Ishikawa (cell line): ENCODE measurements at regions not wholly inside any gene's neighbourhood (a gene's known extent, or its start where the extent isn't known, plus 50 kb on each side); places are given as distances from the start of the nearest gene placed in this dataset.

Source experiments
- CEBPB ChIP-seq: IDR thresholded peaks from 2 replicates; pipeline ENCODE4 v1.6.1; 2012
- CREB1 ChIP-seq: IDR thresholded peaks from 2 replicates; pipeline ENCODE4 v1.6.1; 2012; ENCODE audit warnings: low read depth
- EGR1 ChIP-seq: IDR thresholded peaks from 2 replicates; pipeline ENCODE4 v1.6.1; 2012
- EP300 ChIP-seq: IDR thresholded peaks from 2 replicates; pipeline ENCODE4 v1.6.1; 2012; ENCODE audit warnings: borderline replicate concordance
- FOXM1 ChIP-seq: IDR thresholded peaks from 2 replicates; pipeline ENCODE4 v1.6.1; 2012; ENCODE audit warnings: low read depth, borderline replicate concordance
- MAX ChIP-seq: IDR thresholded peaks from 2 replicates; pipeline ENCODE4 v1.6.1; 2012
- NFIC ChIP-seq: IDR thresholded peaks from 2 replicates; pipeline ENCODE4 v1.6.1; 2012
- RAD21 ChIP-seq: IDR thresholded peaks from 2 replicates; pipeline ENCODE4 v1.6.1; 2012; ENCODE audit warnings: low read depth
- REST ChIP-seq: IDR thresholded peaks from 2 replicates; pipeline ENCODE4 v1.6.1; 2012; ENCODE audit warnings: low read depth, mild to moderate bottlenecking
- TAF1 ChIP-seq: IDR thresholded peaks from 2 replicates; pipeline ENCODE4 v1.6.1; 2012; ENCODE audit warnings: low read depth, mild to moderate bottlenecking
- TCF12 ChIP-seq: IDR thresholded peaks from 2 replicates; pipeline ENCODE4 v1.6.1; 2012; ENCODE audit warnings: low read depth
- TEAD4 ChIP-seq: IDR thresholded peaks from 2 replicates; pipeline ENCODE4 v1.6.1; 2012
- USF1 ChIP-seq: IDR thresholded peaks from 2 replicates; pipeline ENCODE4 v1.6.1; 2012
- YY1 ChIP-seq: IDR thresholded peaks from 2 replicates; pipeline ENCODE4 v1.6.1; 2012; ENCODE audit warnings: low read depth
- ZBTB7A ChIP-seq: IDR thresholded peaks from 2 replicates; pipeline ENCODE4 v1.6.1; 2012; ENCODE audit warnings: low read depth

GRCh38 chr12:88367231-88367630 lies 213.0 kb downstream of the KITLG start:
- no peak for TF ChIP-seq CEBPB
- no peak for TF ChIP-seq YY1
- no peak for TF ChIP-seq RAD21
- no peak for TF ChIP-seq FOXM1
- TF ChIP-seq USF1: no peak
- TF ChIP-seq TAF1: no peak
- TF ChIP-seq TEAD4: no peak
- no peak for TF ChIP-seq TCF12
- TF ChIP-seq NFIC: no peak
- no peak for TF ChIP-seq EP300
- no peak for TF ChIP-seq MAX
- TF ChIP-seq CREB1: no peak
- TF ChIP-seq REST: no peak

- TF ChIP-seq YY1: no peak
- no peak for TF ChIP-seq TEAD4
- no peak for TF ChIP-seq TCF12
- TF ChIP-seq REST: no peak
- no peak for TF ChIP-seq MAX
- no peak for TF ChIP-seq EGR1
- no peak for TF ChIP-seq CREB1
- no peak for TF ChIP-seq CEBPB
- TF ChIP-seq USF1: no peak
- TF ChIP-seq FOXM1: no peak
- TF ChIP-seq TAF1: no peak
- no peak for TF ChIP-seq NFIC
- no peak for TF ChIP-seq RAD21
- no peak for TF ChIP-seq EP300
- no peak for TF ChIP-seq ZBTB7A
These were observed 208.7 kb downstream of the KITLG start for GRCh38 chr12:88371416-88372183.

GRCh38 chr12:88375306-88376305 lies 204.7 kb downstream of the KITLG start:
- TF ChIP-seq FOXM1 (no peak), CREB1 (no peak)

- no peak for TF ChIP-seq EP300
- TF ChIP-seq RAD21: no peak
- no peak for TF ChIP-seq USF1
- TF ChIP-seq CEBPB: no peak
- TF ChIP-seq TEAD4: no peak
- TF ChIP-seq MAX: no peak
- TF ChIP-seq TCF12: no peak
- TF ChIP-seq YY1: no peak
- no peak for TF ChIP-seq ZBTB7A
- TF ChIP-seq NFIC: no peak
- TF ChIP-seq REST: no peak
- no peak for TF ChIP-seq TAF1
These were observed 202.3 kb downstream of the KITLG start for GRCh38 chr12:88377973-88378372.
